Astrocyte (in vitro differentiated cells and primary cell): ENCODE measurements at regions not wholly inside any gene's neighbourhood (a gene's known extent, or its start where the extent isn't known, plus 50 kb on each side); places are given as distances from the start of the nearest gene placed in this dataset.

Experiments used
- CTCF ChIP-seq: IDR thresholded peaks from 2 replicates; pipeline ENCODE4 v1.5.1; 2011; ENCODE audit warnings: low read depth, mild to moderate bottlenecking, inconsistent platforms, low read length, moderate library complexity; ENCODE audit not compliant: insufficient read depth
- EZH2 ChIP-seq: IDR thresholded peaks from 2 replicates; pipeline ENCODE4 v1.6.1; 2012; ENCODE audit warnings: mild to moderate bottlenecking, low read length, inconsistent platforms; ENCODE audit not compliant: insufficient read depth

- TF ChIP-seq CTCF, result no peak
- TF ChIP-seq EZH2, result no peak
Measured at GRCh38 chr2:222040333-222040732, 258.5 kb downstream of the PAX3 start.
